Trophoblast cell (in vitro differentiated cells and primary cell): ENCODE measurements at regions not wholly inside any gene's neighbourhood (a gene's known extent, or its start where the extent isn't known, plus 50 kb on each side); places are given as distances from the start of the nearest gene placed in this dataset.

Source experiments
- DNase-seq, 2 donors: peaks; one replicate each; pipeline ENCODE4 v3.0.0-alpha.2; 2016
- H2AFZ ChIP-seq: 2 replicates; pipeline ENCODE4 v1.6.1; 2013; ENCODE audit warnings: low read length, moderate library complexity, mild to moderate bottlenecking; ENCODE audit not compliant: insufficient read depth, poor library complexity
- H2AK5ac ChIP-seq: 2 replicates; pipeline ENCODE4 v1.6.1; 2013; ENCODE audit warnings: mild to moderate bottlenecking, low read length
- H2BK120ac ChIP-seq: 2 replicates; pipeline ENCODE4 v1.6.1; 2013; ENCODE audit warnings: low read length, mild to moderate bottlenecking, moderate library complexity; ENCODE audit not compliant: insufficient read depth, poor library complexity
- H2BK12ac ChIP-seq: 2 replicates; pipeline ENCODE4 v1.6.1; 2013; ENCODE audit warnings: mild to moderate bottlenecking, low read length, moderate library complexity
- H2BK5ac ChIP-seq: 2 replicates; pipeline ENCODE4 v1.6.1; 2013; ENCODE audit warnings: low read length, low read depth, moderate library complexity, mild to moderate bottlenecking; ENCODE audit not compliant: poor library complexity
- H3K14ac ChIP-seq: 2 replicates; pipeline ENCODE4 v1.6.1; 2013; ENCODE audit warnings: mild to moderate bottlenecking, low read length
- H3K18ac ChIP-seq: 2 replicates; pipeline ENCODE4 v1.6.1; 2013; ENCODE audit warnings: mild to moderate bottlenecking, low read length
- H3K23ac ChIP-seq: 2 replicates; pipeline ENCODE4 v1.6.1; 2013; ENCODE audit warnings: low read length
- H3K27ac ChIP-seq: 2 replicates; pipeline ENCODE4 v1.5.1; 2013; ENCODE audit warnings: low read depth, mild to moderate bottlenecking, inconsistent platforms, low read length, moderate library complexity
- H3K27me3 ChIP-seq: 2 replicates; pipeline ENCODE4 v1.6.1; 2013; ENCODE audit warnings: inconsistent platforms, mild to moderate bottlenecking, low read length, moderate library complexity; ENCODE audit not compliant: insufficient read depth
- H3K36me3 ChIP-seq, 2 experiments: 1 replicate in 1 of 2; 2 replicates in 1 of 2; pipeline ENCODE4 v1.6.1; 2013; ENCODE audit warnings: low read length in 2 of 2, mild to moderate bottlenecking in 2 of 2, moderate library complexity in 1 of 2; ENCODE audit not compliant: insufficient read depth in 2 of 2, control insufficient read depth in 1 of 2
- H3K4ac ChIP-seq: 2 replicates; pipeline ENCODE4 v1.6.1; 2013; ENCODE audit warnings: low read depth, mild to moderate bottlenecking, low read length, moderate library complexity
- H3K4me1 ChIP-seq, 2 experiments: 1 replicate in 1 of 2; 2 replicates in 1 of 2; pipeline ENCODE4 v1.6.1; 2013; ENCODE audit warnings: low read length in 2 of 2, mild to moderate bottlenecking in 2 of 2, moderate library complexity in 1 of 2; ENCODE audit not compliant: insufficient read depth in 2 of 2, control insufficient read depth in 1 of 2
- H3K4me2 ChIP-seq: 2 replicates; pipeline ENCODE4 v1.6.1; 2013; ENCODE audit warnings: inconsistent platforms, mild to moderate bottlenecking, low read length, moderate library complexity
- H3K4me3 ChIP-seq: 2 replicates; pipeline ENCODE4 v1.5.1; 2013; ENCODE audit warnings: mild to moderate bottlenecking, low read depth, low read length, inconsistent platforms
- H3K79me1 ChIP-seq: one replicate; pipeline ENCODE4 v1.6.1; 2013; ENCODE audit warnings: low read length
- H3K79me2 ChIP-seq: 2 replicates; pipeline ENCODE4 v1.6.1; 2013; ENCODE audit warnings: low read length, mild to moderate bottlenecking; ENCODE audit not compliant: control insufficient read depth, insufficient read depth, poor library complexity
- H3K9ac ChIP-seq: 2 replicates; pipeline ENCODE4 v1.6.1; 2013; ENCODE audit warnings: mild to moderate bottlenecking, low read length
- H3K9me3 ChIP-seq: 2 replicates; pipeline ENCODE4 v1.6.1; 2013; ENCODE audit warnings: low read depth, mild to moderate bottlenecking, control low read depth, inconsistent platforms, low read length; ENCODE audit not compliant: insufficient read depth
- H4K12ac ChIP-seq: 2 replicates; pipeline ENCODE4 v1.6.1; 2013; ENCODE audit warnings: low read depth, mild to moderate bottlenecking, low read length, moderate library complexity
- H4K8ac ChIP-seq: 2 replicates; pipeline ENCODE4 v1.6.1; 2013; ENCODE audit warnings: low read depth, mild to moderate bottlenecking, low read length, moderate library complexity
- H4K91ac ChIP-seq: one replicate; pipeline ENCODE4 v1.6.1; 2013; ENCODE audit warnings: low read depth, mild to moderate bottlenecking, low read length, moderate library complexity
- WGBS: extraction: QIAGEN DNeasy Blood & Tissue Kit; methylation state at CpG from one replicate; pipeline ENCODE4 v1.1.7; 2013; ENCODE audit warnings: missing lambda C conversion rate; ENCODE audit not compliant: insufficient read length, insufficient coverage; ENCODE audit errors: extremely low coverage; 5-methylcytosine and 5-hydroxymethylcytosine counted together

GRCh38 chr17:73958453-73958852 lies 245.0 kb upstream of the RPL38 start:
- Histone ChIP-seq H2BK12ac (no peak overlapping the region), H3K4me2 (no peak overlapping the region), H3K4me3 (no peak overlapping the region), H3K27me3 (no peaks in the 10 kb centered on the region), H3K36me3 (no peaks in the 10 kb centered on the region), H2BK5ac (no peak overlapping the region), H3K27ac (no peak overlapping the region), H3K14ac (no peak overlapping the region), H3K4ac (no peak overlapping the region), H2BK120ac (no peak overlapping the region), H4K8ac (no peak overlapping the region), H3K79me2 (no peaks in the 10 kb centered on the region), H3K9ac (no peak overlapping the region), H3K4me1 (peaks cover 0 to 5% of the 10 kb centered on the region in 2 experiments), H3K9me3 (peaks cover 7% of the 10 kb centered on the region), H4K12ac (no peak overlapping the region), H3K23ac (no peak overlapping the region), H2AFZ (no peak overlapping the region), H4K91ac (no peak overlapping the region), H3K79me1 (no peaks in the 10 kb centered on the region), H2AK5ac (no peak overlapping the region), H3K18ac (no peak overlapping the region)
- WGBS: no CpG with 5 or more reads among the region's 4 CpGs
- no peak for DNase-seq

GRCh38 chr17:73960469-73960868 lies 243.0 kb upstream of the RPL38 start:
- no peak overlapping the region for H3K14ac ChIP-seq
- H3K18ac ChIP-seq: no peak overlapping the region
- H3K36me3 ChIP-seq: no peaks in the 10 kb centered on the region
- H3K4me2 ChIP-seq: no peak overlapping the region
- no peak overlapping the region for H2AK5ac ChIP-seq
- H2BK12ac ChIP-seq: no peak overlapping the region
- H2BK120ac ChIP-seq: no peak overlapping the region
- no peak overlapping the region for H3K4me3 ChIP-seq
- no peak overlapping the region for H2AFZ ChIP-seq
- no peaks in the 10 kb centered on the region for H3K79me2 ChIP-seq
- H3K9me3 ChIP-seq: peaks cover 6% of the 10 kb centered on the region
- H3K27me3 ChIP-seq: no peaks in the 10 kb centered on the region
- no peak overlapping the region for H3K4ac ChIP-seq
- H4K91ac ChIP-seq: no peak overlapping the region
- no peak overlapping the region for H3K9ac ChIP-seq
- H2BK5ac ChIP-seq: no peak overlapping the region
- no peaks in the 10 kb centered on the region for H3K79me1 ChIP-seq
- no peak overlapping the region for H4K12ac ChIP-seq
- H3K27ac ChIP-seq: no peak overlapping the region
- DNase-seq: no peak
- no peak overlapping the region for H4K8ac ChIP-seq
- no peak overlapping the region for H3K23ac ChIP-seq
- H3K4me1 ChIP-seq: peaks cover 0 to 5% of the 10 kb centered on the region in 2 experiments

- no peaks in the 10 kb centered on the region for H3K4me1 ChIP-seq
Measured at GRCh38 chr17:73962308-73962707, 241.2 kb upstream of the RPL38 start.

GRCh38 chr17:73968680-73969079 lies 234.8 kb upstream of the RPL38 start:
- H2BK5ac ChIP-seq: no peak overlapping the region
- H2AFZ ChIP-seq: no peak overlapping the region
- H3K79me1 ChIP-seq: no peaks in the 10 kb centered on the region
- H4K91ac ChIP-seq: no peak overlapping the region
- H3K4ac ChIP-seq: no peak overlapping the region
- no peak overlapping the region for H3K14ac ChIP-seq
- no peaks in the 10 kb centered on the region for H3K36me3 ChIP-seq
- no peaks in the 10 kb centered on the region for H3K9me3 ChIP-seq
- H3K4me2 ChIP-seq: no peak overlapping the region
- H4K12ac ChIP-seq: no peak overlapping the region
- H3K27me3 ChIP-seq: no peaks in the 10 kb centered on the region
- no peak for DNase-seq
- no CpG with 5 or more reads among the region's 3 CpGs for WGBS
- no peak overlapping the region for H2AK5ac ChIP-seq
- H2BK120ac ChIP-seq: no peak overlapping the region
- no peaks in the 10 kb centered on the region for H3K4me1 ChIP-seq
- no peak overlapping the region for H3K4me3 ChIP-seq
- H3K9ac ChIP-seq: no peak overlapping the region
- no peak overlapping the region for H3K23ac ChIP-seq
- H2BK12ac ChIP-seq: no peak overlapping the region
- H3K18ac ChIP-seq: no peak overlapping the region
- H3K79me2 ChIP-seq: no peaks in the 10 kb centered on the region
- no peak overlapping the region for H4K8ac ChIP-seq
- H3K27ac ChIP-seq: no peak overlapping the region

More at GRCh38 chr17:73962308-73962707, 241.2 kb upstream of the RPL38 start:
- Histone ChIP-seq H2BK12ac (no peak overlapping the region), H2BK120ac (no peak overlapping the region), H3K4me2 (no peak overlapping the region), H3K79me2 (no peaks in the 10 kb centered on the region), H3K79me1 (no peaks in the 10 kb centered on the region), H3K9me3 (peaks cover 6% of the 10 kb centered on the region), H3K14ac (no peak overlapping the region), H4K12ac (no peak overlapping the region), H3K18ac (no peak overlapping the region), H3K27ac (no peak overlapping the region), H3K4ac (no peak overlapping the region), H2AFZ (no peak overlapping the region), H4K91ac (no peak overlapping the region), H3K9ac (no peak overlapping the region), H3K36me3 (no peaks in the 10 kb centered on the region), H3K23ac (no peak overlapping the region), H3K4me3 (no peak overlapping the region), H4K8ac (no peak overlapping the region), H3K27me3 (no peaks in the 10 kb centered on the region), H2BK5ac (no peak overlapping the region), H2AK5ac (no peak overlapping the region)
- DNase-seq: no peak
- no CpG with 5 or more reads among the region's 2 CpGs for WGBS
